T-helper 2 cell (primary cell): ENCODE measurements at regions not wholly inside any gene's neighbourhood (a gene's known extent, or its start where the extent isn't known, plus 50 kb on each side); places are given as distances from the start of the nearest gene placed in this dataset.
"Not testable (repeated sequence)": the region's sequence is repeated elsewhere in the genome, so short reads cannot be mapped to it uniquely, and the experiment has no call there.

Experiments
- DNase-seq, 5 experiments: peaks; one replicate each; pipeline versions ENCODE4 v3.0.0 to v3.0.0-alpha.2; 2012 to 2022

DNA sequence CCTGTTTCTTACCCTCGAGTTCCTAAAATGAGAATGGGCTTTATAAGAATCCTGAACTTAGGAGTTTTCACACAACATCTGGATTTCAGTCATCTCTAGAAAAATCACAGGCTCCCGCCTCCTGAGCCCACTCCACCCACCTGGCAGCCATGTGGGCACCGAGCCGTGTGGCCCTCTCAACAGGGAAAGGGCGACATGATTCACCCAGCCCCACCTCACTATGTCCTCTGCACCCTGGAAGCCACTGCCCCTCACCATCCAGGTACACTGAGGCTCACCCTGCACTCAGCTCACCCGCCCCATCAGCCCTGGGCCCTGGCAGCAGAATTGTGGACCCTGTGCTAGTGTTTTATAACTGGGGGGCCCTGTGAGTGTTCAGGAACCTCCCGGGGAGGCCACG lies 101.5 kb downstream of the SHANK2 start:
- DNase-seq: no peak

DNA sequence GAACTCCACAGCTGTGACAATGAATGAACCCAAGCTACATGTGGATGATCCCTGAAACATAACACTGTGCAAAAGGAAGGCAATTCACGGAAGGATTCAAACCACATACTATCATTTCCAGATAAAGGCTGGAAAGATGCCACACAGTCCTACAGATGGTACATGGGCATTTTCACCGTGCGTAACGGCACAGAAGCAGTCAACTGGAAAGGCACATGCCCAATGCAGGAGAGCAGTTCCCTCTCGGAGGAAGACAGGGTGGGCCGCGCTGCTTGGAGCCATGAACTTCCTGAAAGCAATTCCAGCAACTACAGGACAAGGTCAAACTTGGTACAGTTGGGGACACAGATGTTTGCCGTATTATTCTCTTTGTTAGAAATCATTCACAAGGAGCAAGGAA lies 103.7 kb downstream of the SHANK2 start:
- no peak for DNase-seq

DNA sequence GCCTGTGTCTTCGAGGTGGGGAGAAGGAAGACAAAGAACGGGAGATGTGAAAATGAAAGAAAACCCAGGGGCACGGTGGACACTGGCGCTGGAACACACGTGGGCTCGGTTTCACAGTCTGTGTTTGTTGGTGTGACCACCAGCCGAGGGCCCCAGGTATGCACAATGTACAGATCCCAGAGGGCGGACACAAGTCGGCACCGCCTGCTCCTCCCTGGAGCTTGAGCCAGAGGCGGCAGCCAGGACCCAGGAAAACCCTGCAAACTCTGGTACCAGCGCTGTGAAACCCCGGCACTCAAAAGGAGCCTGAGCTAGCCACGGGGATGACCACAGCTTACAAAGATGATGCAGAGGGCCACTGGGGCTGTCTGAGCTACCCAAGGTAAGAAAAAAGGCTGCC lies 105.0 kb downstream of the SHANK2 start:
- no peak for DNase-seq

DNA sequence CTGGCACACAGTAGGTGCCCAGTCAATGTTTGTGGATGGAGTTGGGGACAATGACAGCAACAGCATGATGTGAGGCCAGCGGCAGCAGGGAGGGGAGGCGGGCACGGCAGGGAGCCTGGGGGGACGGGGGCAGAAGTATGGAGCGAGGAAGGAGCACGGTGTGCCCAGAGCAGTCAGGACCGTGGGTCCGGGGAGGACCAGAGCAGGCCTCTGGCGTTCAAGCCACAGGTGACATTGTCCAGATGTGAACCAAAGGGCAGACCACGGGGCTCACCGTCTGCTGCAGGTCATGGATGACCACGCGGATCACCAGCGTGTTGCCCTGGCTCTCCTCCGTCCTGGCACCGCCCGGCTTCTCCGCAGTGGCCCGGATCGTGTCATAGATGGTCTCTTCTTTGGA lies 105.5 kb downstream of the SHANK2 start:
- DNase-seq: no peak

DNA sequence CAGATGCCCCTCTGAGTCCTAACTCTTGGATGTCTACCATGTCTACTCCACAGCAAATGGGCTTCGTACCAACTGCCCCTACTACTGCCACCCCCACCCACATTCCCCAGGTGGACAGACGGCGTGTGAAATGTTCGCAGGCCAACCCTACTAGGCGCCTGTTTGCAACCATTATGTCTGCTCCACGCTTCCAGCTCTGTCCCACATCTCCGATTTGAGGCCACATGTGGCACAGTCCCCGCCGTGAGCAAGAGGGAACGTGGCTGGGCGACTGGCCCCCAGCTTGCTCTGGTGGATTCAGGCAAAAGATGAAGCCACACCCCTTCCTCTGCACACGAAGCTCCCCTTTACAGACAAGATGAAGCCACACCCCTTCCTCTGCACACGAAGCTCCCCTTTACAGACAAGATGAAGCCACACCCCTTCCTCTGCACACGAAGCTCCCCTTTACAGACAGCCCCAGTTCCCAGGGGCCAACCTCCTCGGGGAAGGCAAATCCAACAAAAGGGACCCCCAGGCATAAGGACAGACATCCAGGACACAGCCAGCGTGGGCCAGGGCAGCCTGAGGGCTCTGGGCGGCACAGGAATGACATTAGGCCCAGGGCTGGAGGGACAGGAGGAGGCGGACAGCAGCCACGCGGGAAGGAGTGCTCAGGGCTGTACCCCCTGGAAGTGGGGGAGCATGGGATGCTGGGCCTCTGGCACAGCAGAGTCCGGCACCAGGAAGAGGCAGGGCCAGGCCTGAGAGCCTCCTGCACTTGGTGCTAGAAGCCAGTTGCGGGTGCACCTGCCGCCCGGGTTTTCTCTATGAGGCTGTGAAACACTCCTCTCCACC lies 106.2 kb downstream of the SHANK2 start:
- no peak for DNase-seq

DNA sequence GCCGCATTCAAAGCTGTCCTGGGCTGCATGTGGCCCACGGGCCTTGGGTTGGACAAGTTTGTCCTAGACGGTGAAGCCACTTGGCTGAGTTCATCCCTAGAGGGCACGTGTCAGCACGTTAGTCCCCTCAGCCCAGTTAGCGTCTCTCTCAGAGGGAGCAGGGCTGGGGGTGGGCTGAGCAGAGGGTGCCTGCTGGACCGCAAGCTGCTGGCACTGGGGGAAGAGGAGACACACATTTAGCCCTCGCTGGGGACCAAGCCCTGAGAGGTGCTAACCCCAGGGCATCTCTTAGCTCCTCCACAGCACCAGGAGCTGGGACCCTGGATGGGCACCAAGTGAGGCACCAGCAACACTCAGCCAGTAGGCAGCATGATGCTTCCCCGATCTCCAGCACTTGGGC lies 107.0 kb downstream of the SHANK2 start:
- DNase-seq: no peak

DNA sequence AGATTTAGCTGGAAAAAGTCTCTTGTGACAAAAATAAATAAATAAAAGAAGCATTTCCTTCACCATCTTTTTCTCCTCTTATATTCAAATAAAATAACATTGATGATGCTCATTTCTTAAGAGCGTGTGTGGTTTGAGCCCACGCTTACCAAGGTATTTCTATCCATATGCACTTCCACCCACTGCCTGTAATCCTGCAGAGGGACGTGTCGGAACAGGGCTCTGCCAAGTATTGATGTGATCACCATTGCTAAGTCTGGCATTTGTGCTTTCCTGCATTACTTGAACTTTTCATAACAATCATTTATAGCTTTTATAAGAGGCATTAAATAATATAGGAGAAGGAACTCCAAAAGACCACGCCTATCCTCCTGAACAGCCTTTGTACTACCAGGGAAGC lies 107.6 kb downstream of the SHANK2 start:
- DNase-seq: no peak

DNA sequence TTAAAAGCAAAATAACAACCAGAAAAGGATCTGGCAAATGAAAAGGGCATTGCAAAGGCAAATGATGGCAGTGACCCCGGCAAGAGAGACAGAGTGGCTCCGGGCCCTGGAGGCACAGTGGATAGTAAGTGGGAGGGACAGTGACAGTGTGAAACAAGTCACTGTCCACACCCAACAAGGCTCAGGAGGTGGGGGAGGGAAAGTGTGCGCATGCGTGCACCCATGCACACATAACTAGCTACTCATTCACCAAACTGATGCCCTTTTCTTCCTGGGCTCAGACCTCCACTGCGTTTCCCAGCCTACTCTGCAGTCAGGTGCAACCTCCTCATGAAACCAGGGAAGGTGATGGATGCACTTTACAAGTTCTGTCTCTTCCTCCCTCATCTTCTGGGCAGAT lies 108.4 kb downstream of the SHANK2 start:
- no peak for DNase-seq

DNA sequence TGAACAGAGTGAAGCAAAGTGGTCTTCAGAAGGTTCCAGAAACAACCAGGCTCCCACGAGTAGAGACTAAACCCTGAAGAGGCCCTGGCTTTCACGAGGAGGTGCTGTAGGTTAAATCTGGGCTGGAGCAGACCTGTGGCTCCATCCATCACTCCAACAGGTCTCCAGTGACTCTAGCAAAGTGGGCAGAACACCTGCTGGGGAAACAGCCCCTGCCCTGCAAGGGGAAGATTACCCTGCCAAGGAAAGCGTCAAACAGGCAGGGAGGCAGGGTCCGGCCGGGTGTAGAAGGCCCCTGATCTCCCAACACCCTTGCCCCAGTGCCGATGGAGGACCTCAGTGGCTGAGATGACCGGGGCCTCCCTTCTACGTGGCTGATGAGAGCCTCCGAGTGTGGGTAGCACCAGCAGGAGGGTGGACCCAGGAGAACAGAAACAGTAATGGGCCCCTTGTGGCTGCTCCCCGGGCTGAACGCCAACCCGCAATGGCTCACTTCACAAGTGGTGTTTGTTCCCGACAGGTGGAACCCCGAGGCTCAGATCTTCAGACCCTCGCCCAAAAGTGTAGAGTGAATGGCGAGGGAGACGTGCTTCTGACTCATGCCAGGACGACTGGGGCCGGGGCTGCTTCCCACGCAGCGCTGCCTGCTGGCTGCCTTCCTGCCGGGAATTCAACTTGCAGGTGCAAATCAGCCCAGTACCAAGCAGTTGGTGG lies 112.0 kb downstream of the SHANK2 start:
- no peak for DNase-seq

DNA sequence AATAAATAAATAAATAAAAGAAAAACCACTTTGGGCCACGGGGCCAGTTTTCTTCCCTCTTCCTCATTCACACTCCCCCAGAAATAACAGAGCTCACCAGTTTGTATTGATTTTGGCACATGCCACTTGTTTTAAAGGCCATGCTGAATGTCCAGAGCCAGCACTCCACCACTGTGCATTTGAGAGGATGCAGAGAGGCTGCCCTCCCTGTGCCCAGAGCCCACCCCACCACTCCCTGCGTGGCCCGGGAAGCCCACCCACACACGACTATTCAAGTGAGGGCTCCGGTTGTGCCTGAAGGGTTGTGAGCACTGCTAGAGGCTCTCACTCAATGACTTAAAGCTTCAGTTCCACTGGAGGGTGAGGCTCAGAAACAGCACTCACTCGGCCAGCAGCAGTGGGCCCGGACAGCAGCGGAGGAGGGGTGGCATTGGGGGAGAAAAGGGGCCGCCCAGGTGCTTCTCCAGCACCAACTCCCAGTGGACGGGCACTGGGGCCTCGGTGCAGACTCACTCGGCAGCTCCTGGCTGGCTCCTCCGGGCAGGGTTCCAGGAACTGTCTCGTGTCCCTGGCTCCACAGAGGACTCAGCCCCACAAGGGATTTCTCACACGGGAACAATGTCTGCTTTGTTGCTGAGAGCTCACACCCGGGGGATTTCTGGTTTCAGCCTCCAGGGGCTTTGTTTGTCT lies 112.7 kb downstream of the SHANK2 start:
- DNase-seq: no peak

DNA sequence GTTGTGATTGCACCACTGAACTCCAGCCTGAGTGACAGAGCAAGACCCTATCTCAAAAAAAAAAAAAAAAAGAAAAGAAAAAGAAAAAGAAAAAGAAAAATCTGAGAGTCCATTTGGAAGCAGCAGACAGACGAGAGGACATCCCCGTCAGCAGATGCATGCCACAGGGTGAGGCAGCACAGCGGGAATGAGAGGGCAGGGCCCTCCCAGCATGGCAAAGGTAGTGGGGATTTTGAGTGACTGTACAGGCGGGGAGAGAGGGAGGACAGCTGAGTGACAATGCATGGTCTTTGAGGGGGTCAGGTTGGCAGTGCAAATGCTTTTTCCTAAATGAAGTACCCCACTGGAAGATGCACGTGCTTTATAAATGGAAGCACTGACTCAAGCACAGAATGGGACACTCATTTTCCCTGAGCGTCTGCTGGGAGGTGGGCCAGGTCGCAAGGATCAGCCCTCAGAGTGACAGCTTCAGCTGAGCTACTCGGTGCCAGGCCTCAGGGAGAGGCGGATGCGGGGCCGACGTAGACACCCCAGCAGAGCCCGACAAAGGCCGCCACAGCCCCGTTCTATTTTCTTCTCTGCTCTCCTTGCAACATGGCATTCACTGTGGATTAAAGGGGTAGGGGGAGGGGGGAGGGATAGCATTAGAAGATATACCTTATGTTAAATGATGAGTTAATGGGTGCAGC lies 113.5 kb downstream of the SHANK2 start:
- DNase-seq: no peak

DNA sequence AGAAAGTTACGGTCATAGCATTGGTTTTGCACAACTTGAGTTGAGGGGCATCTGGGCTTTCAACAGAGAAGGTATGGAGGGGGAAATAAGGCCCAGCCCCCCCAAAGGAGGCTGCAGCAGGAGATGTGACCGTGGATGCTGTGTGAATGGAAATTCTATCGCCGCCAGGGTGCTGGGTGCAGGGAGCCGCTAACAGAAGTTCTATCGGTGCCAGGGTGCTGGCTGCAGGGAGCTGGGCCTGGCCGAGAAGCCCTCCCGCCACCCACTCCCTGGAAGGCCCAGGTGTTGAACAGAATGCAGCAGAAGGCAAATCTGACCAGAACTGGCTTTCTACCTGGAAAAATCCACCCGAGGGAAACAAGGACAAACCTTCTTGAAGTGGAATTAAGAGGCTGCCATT lies 115.0 kb downstream of the SHANK2 start:
- DNase-seq: no peak

DNA sequence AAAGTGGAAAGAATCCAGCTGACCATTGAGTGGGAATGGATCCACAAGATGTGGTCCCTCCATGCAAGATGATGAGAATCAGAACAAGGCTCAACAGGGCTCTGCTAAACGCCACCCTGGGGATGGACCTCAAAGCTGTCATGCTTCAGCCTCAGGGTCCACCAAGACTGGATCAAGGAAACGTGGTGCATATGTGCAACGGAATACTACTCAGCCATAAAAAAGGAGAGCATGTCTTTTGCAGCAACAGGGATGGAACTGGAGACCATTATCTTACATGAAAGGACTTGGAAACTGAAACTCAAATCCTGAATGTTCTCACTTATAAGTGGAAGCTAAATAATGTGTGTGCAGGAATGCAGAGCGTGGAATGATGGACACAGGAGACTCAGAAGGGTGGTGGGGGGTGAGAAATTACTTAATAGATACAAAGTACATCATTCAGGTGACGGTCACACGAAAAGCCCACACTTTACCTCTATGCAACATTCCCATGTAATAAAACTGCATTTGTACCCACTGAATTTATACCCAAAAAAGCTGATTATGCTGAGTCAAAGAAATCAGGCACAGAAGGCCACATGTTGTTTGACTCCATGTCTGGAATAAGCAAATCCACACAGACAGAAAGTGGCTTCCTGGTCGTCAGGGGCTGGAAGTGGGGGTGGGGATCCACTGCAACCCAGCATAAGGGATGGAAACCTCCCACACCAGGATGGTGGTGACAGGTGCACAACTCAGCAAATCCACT lies 116.1 kb downstream of the SHANK2 start:
- no peak for DNase-seq

DNA sequence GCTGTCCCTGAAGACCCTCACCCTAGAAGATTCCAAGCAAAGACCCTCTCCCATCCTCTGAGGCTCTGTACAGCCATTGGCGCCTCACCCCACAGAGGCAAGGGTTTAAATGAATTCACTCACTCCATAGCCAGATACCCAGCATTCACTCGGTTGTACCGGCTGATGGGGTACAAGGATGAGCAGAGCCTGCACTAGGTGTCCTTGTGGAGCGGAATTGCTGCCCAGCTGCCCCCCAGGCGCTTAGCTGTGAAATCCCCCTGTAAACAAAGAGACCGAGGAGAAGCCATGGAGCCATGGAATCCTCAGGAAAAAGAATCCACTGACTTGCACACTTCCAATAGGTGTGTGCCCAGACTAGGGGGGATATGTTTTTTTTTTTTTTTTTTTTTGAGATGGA lies 117.3 kb downstream of the SHANK2 start:
- no peak for DNase-seq

DNA sequence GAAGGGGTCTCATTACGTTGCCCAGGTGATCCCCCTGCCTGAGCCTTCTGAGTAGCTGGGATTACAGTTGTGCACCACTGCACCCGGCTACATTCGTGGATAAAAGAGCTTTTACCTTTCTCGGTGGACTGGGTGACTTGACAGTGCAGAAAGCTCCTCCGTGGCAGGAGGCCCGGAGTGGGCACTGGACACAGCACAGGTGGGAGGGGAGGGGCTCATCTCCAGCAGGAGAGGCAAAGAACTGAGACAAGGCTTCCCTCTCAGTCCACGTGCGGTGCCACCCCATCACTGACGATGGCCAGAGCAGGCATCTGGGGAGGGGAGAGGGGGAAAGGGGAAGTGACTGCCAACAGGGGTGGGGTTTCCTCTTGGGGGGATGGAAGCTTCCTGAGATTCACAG lies 118.4 kb downstream of the SHANK2 start:
- DNase-seq: no peak

DNA sequence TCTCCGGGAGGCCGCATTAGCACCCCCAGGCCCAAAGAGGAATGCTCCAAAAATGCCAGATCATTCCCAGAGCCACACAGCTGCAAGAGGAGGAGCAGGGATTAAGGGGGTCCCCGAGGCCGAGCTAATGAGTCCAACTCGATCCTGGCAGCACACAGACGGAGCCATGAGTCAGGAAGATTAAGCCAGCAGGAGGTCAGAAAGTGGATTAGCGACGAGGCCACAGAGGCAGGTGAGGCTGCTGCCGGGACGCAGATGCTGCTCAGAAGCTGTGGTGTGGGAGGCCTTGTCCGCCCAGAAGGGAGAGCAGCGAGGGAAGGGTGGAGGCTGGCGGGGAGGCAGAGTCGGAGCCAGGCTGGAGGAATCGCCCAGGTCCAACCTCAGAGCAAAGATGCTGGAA lies 120.5 kb downstream of the SHANK2 start:
- no peak for DNase-seq

DNA sequence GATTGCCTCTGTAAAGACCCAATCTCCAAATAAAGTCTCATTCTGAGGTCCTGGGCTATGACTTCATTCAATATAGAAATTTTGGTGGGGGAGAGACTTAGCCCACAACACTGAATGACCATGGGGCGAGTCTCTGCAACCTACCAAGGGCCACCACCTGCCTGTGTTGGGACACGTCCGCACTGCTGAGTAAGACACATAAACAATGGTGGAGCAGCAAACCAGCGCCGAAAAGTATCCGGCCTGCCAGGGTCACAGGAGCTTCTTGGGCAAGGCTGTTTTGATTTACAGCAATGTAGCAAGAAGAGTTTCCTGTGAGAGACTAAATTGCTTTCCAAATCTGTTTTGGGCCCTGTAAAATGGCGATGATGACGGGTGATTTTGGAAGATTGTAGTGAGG lies 122.3 kb downstream of the SHANK2 start:
- DNase-seq: no peak

DNA sequence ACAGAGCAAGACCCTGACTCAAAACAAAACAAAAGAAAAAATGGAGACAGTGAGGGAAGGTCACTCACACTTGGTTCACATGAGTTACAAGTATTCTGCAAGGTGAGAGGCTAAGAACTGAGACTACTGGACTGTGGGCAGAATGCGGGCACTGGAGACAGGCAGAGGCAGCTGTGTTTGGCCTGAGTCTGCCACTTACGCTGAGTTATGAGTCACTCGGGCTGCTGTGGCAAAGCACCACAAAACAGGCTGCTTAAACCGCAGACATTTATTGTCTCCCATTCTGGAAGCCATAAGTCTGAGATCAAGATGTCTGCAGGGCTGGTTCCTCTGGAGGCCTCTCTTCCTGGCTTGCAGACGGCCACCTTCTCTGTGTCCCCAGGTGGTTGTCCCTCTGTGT lies 122.8 kb downstream of the SHANK2 start:
- no peak for DNase-seq

DNA sequence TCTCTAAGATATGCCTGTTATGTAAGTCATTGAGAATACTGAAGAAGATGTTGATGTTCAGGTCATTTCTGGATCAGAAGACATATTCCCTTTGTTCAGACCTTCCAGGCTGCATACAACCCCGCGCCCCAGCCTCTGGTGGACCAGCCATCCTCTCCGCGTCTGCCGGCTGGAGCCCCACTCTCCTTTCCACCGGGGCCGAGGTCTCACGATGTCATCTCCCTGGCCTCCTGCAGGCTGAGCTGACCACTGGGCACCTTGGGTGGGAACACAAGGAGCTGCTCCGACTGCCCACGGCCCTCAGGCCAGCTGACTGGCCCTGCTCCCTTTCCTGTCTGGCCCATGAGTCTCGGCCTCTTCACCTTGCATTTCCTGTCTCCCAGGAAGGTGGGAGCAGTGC lies 124.6 kb downstream of the SHANK2 start:
- DNase-seq: no peak

DNA sequence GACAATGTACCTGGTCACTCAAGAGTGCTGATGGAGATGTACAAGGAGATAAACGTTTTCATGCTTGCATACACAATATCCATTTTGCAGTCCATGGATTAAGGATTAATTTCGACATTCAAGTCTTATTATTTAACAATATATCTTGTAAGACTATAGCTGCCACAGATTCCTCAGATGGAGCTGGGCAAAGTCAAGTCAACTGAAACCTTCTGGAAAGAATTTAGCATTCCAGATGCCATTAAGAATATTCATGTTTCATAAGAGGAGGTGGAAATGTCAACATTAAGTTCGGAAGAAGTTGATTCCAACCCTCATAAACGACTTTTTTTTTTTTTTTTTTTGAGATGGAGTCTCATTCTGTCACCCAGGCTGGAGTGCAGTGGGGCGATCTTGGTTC lies 126.0 kb downstream of the SHANK2 start:
- not testable (repeated sequence) for DNase-seq

DNA sequence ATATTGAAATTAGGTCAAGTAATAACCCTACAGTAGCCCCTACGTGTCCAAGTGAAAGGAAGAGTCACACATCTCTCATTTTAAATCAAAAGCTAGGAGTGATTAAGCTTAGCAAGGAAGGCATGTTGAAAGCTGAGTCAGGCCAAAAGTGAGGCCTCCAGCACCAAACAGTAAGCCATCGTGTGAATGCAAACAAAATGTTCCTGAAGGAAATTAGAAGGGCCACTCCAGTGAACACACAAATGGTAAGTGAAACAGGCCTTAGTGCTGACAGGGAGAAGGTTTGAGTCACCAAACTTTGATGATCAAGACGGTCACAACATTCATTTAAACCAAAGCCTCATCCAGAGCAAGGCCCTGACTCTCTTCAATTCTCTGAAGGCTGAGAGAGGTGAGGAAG lies 127.2 kb downstream of the SHANK2 start:
- DNase-seq: no peak

DNA sequence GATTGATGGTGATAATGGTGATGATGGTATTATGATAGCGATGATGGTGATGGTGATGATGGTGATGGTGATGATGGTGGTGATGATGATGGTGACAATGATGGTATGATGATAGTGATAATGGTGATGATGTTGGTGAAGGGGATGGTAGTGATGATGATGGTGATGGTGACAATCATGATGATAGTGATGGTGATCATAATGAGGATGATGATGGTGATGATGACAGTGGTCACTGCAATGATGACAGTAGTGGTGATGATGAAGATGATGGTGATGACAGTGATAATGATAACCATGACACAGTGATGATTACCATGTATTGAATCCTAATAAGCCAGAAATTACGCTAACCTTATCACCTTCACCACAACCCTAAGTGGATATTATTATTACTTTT lies 128.2 kb downstream of the SHANK2 start:
- DNase-seq: no peak

DNA sequence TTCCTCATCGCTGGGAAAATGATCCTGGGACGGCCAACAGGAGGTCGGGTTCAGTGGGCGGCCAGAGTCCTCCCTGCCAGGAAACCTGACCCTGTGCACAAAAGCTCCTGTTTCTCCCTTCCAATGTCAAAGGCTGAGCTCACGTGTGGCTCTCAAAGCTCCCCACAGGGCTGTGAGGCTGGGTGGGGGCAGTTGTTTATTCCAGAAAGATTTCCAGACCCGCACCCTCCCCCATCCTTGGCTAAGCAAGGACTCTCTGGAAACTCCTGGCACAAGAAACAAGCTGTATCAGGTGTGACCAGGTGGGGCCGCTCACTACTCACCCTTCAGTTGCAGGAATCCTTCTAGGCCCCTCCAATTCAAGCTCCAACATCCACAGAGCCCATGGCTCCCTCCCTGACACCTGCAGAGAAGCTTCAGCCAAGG lies 131.9 kb downstream of the SHANK2 start:
- no peak for DNase-seq
